ENCODE measurements at regions not wholly inside any gene's neighbourhood (a gene's known extent, or its start where the extent isn't known, plus 50 kb on each side); places are given as distances from the start of the nearest gene placed in this dataset.

GRCh38 chr17:34167354-34167753 lies 87.7 kb upstream of the CCL2 start:
- no peak for DNase-seq

GRCh38 chr17:34168989-34169388 lies 86.1 kb upstream of the CCL2 start:
- DNase-seq = no peak

- DNase-seq = no peak
These were observed 85.6 kb upstream of the CCL2 start for GRCh38 chr17:34169496-34169895.

- peak; percentile 30 for DNase-seq
These were observed 83.8 kb upstream of the CCL2 start for GRCh38 chr17:34171245-34171818.

- DNase-seq = no peak
These were observed 82.6 kb upstream of the CCL2 start for GRCh38 chr17:34172390-34172918.

GRCh38 chr17:34173241-34173640 lies 81.8 kb upstream of the CCL2 start:
- DNase-seq = no peak

- no peak for DNase-seq
These were observed 80.6 kb upstream of the CCL2 start for GRCh38 chr17:34174496-34174895.

- DNase-seq = no peak
These were observed 78.6 kb upstream of the CCL2 start for GRCh38 chr17:34176440-34176839.

- no peak for DNase-seq
These were observed 77.4 kb upstream of the CCL2 start for GRCh38 chr17:34177642-34178041.

GRCh38 chr17:34178092-34178491 lies 77.0 kb upstream of the CCL2 start:
- DNase-seq = no peak

GRCh38 chr17:34182036-34182803 lies 72.9 kb upstream of the CCL2 start:
- DNase-seq = no peak

- no peak for DNase-seq
These were observed 59.1 kb upstream of the CCL2 start for GRCh38 chr17:34195987-34196386.

GRCh38 chr17:34198519-34198918 lies 56.6 kb upstream of the CCL2 start:
- DNase-seq = no peak

- DNase-seq = no peak
These were observed 55.6 kb upstream of the CCL2 start for GRCh38 chr17:34199454-34199853.

- DNase-seq = peak; percentile 84
These were observed 55.1 kb upstream of the CCL2 start for GRCh38 chr17:34199932-34200534.

GRCh38 chr17:34201225-34201624 lies 53.9 kb upstream of the CCL2 start:
- DNase-seq = no peak

GRCh38 chr17:34201767-34202166 lies 53.3 kb upstream of the CCL2 start:
- no peak for DNase-seq

- no peak for DNase-seq
These were observed 52.0 kb upstream of the CCL2 start for GRCh38 chr17:34203018-34203638.

GRCh38 chr17:34204402-34204801 lies 50.7 kb upstream of the CCL2 start:
- DNase-seq = no peak

Data from kidney glomerular epithelial cell (primary cell).